A673 (cell line): ENCODE measurements at regions not wholly inside any gene's neighbourhood (a gene's known extent, or its start where the extent isn't known, plus 50 kb on each side); places are given as distances from the start of the nearest gene placed in this dataset.

Experiments used
- BruUV-seq: library from RNA; stranded (reverse); fragments of 400-500 nt; replicated peaks from 2 replicates; lab custom pipeline; 2021; lab: Mats Ljungman, UMichigan
- CTCF ChIA-PET: fragments of 300-600 bp; sonication (Branson Sonifier 250); formaldehyde crosslinking; loops from one replicate; lab custom pipeline; 2022; ENCODE audit warnings: antibody characterized with exemption; lab: Charles Lee
- POLR2A ChIA-PET: fragments of 300-600 bp; sonication (Branson Sonifier 250); formaldehyde crosslinking; loops from one replicate; lab custom pipeline; 2022; ENCODE audit warnings: antibody characterized with exemption; ENCODE audit not compliant: low non-redundant PET; lab: Charles Lee
- DNase-seq: peaks from one replicate; pipeline ENCODE4 v3.0.0-alpha.2; 2015; ENCODE audit warnings: low spot score
- H3K27ac ChIP-seq: fragments of 200-600 bp; sonication (generic); 2 replicates; pipeline ENCODE4 v1.5.1; 2016; ENCODE audit warnings: mixed run types, low read depth, mild to moderate bottlenecking, mixed read lengths, antibody characterized with exemption, low read length; ENCODE audit not compliant: poor library complexity, severe bottlenecking
- H3K27me3 ChIP-seq: fragments of 200-600 bp; sonication (generic); replicated peaks from 2 replicates; pipeline ENCODE4 v1.6.1; 2017; ENCODE audit warnings: mixed run types, low read depth, mild to moderate bottlenecking, mixed read lengths, antibody characterized with exemption, low read length; ENCODE audit not compliant: insufficient read depth, poor library complexity
- H3K36me3 ChIP-seq: fragments of 200-600 bp; sonication (generic); 2 replicates; pipeline ENCODE4 v1.6.1; 2016; ENCODE audit warnings: mixed run types, mild to moderate bottlenecking, mixed read lengths, antibody characterized with exemption, low read length; ENCODE audit not compliant: insufficient read depth, poor library complexity, severe bottlenecking
- H3K4me1 ChIP-seq: fragments of 200-600 bp; sonication (generic); 2 replicates; pipeline ENCODE4 v1.6.1; 2017; ENCODE audit warnings: mixed run types, mild to moderate bottlenecking, mixed read lengths, antibody characterized with exemption, low read length; ENCODE audit not compliant: insufficient read depth, poor library complexity, severe bottlenecking
- H3K4me3 ChIP-seq: fragments of 200-600 bp; sonication (generic); 2 replicates; pipeline ENCODE4 v1.5.1; 2016; ENCODE audit warnings: low read depth, mixed run types, mild to moderate bottlenecking, mixed read lengths, low read length; ENCODE audit not compliant: poor library complexity, severe bottlenecking
- H3K9me3 ChIP-seq: fragments of 200-600 bp; sonication (generic); 2 replicates; pipeline ENCODE4 v1.6.1; 2016; ENCODE audit warnings: mixed run types, low read depth, mild to moderate bottlenecking, mixed read lengths, antibody characterized with exemption, low read length; ENCODE audit not compliant: poor library complexity, severe bottlenecking
- CTCF ChIP-seq: fragments of 300-800, 200-600 bp; sonication (generic); conservative IDR thresholded peaks from 2 replicates; pipeline ENCODE4 v1.5.1; 2017; ENCODE audit warnings: low read depth, mild to moderate bottlenecking, antibody characterized with exemption, low read length, moderate library complexity, mixed read lengths
- EZH2 ChIP-seq: fragments of 200-600 bp; sonication (generic); IDR thresholded peaks from 2 replicates; pipeline ENCODE4 v1.6.1; 2017; ENCODE audit warnings: borderline replicate concordance, low read depth, mild to moderate bottlenecking, mixed read lengths, antibody characterized with exemption, low read length; ENCODE audit not compliant: poor library complexity, severe bottlenecking
- intact Hi-C: fragments of 100-400 bp; cut with micrococcal nuclease; formaldehyde crosslinking; loops from one replicate; pipeline ENCODE4 v1.10.0; 2022; ENCODE audit not compliant: unreplicated experiment

GRCh38 chr1:217088011-217088410 is 364.8 kb upstream of the ESRRG start:
- H3K27me3 ChIP-seq = peaks cover 52% of the 10 kb centered on the region
- no TSS peak for BruUV-seq
- CTCF ChIA-PET = interaction anchor here (0.6 to 0.7 kb wide), 2 partner anchors 295 to 1185 kb away, joined by 4 to 7 read pairs; no protein-coding TSS in a partner anchor
- DNase-seq = no peak
- no peak overlapping the region for H3K27ac ChIP-seq
- intact Hi-C loops = no loop called here
- POLR2A ChIA-PET = no interaction called here
- no peaks in the 10 kb centered on the region for H3K9me3 ChIP-seq
- TF ChIP-seq CTCF = no peak
- no peak for TF ChIP-seq EZH2
- no peaks in the 10 kb centered on the region for H3K4me1 ChIP-seq
- H3K4me3 ChIP-seq = no peak overlapping the region
- H3K36me3 ChIP-seq = no peaks in the 10 kb centered on the region

DNA sequence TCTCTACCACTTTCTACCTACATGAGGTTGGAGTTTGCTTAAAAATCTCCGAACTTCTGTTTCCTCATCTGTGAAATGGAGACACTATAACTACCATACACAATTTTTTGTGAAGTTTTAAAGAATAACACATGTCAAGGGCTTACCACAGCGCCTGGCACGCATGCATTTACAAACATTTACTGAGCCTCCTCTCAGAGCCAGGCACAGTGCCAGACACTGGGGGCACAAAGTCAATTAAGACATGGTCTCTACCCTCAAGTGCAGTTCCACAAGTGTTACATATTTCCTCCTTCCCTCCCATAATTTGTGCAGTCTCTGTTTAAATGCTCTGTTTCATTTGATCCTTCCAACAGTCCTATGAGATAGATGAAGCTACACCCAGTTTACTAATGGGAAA is 356.4 kb upstream of the ESRRG start:
- no TSS peak for BruUV-seq
- intact Hi-C loops = no loop called here
- Histone ChIP-seq H3K9me3 (no peaks in the 10 kb centered on the region), H3K4me1 (no peaks in the 10 kb centered on the region), H3K27me3 (peaks cover 60% of the 10 kb centered on the region), H3K36me3 (no peaks in the 10 kb centered on the region), H3K27ac (no peak overlapping the region), H3K4me3 (no peak overlapping the region)
- DNase-seq = no peak
- POLR2A ChIA-PET = no interaction called here
- TF ChIP-seq EZH2 (no peak), CTCF (no peak)
- CTCF ChIA-PET = no interaction called here

DNA sequence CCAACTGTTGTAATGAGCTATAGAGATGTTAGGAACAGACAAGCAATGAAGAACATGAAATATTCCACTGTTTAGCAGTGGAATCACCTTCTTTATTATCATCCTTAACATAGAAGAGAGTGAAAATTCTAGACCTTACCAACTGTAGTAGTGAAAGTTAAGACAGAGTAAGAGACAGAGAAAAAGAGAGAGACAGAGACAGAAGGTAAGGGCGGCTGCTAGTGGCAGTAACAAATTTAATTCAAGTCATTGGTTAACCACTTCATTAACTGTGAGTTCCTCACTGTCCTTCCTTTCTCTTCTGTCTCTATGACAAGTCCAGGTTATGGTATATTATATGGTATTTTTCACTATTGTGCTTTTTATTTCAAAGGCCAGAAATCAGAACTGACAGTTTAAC is 355.7 kb upstream of the ESRRG start:
- no peak for DNase-seq
- intact Hi-C loops = no loop called here
- ChIA-PET POLR2A (no interaction called here), CTCF (no interaction called here)
- no peaks in the 10 kb centered on the region for H3K4me1 ChIP-seq
- H3K9me3 ChIP-seq = no peaks in the 10 kb centered on the region
- no peak overlapping the region for H3K4me3 ChIP-seq
- H3K27me3 ChIP-seq = peaks cover 60% of the 10 kb centered on the region
- no peaks in the 10 kb centered on the region for H3K36me3 ChIP-seq
- TF ChIP-seq EZH2 (no peak), CTCF (no peak)
- no TSS peak for BruUV-seq
- H3K27ac ChIP-seq = no peak overlapping the region
